H1 (cell line): ENCODE measurements at regions not wholly inside any gene's neighbourhood (a gene's known extent, or its start where the extent isn't known, plus 50 kb on each side); places are given as distances from the start of the nearest gene placed in this dataset.

ENCODE experiments used
- CTCF ChIP-seq, 3 experiments: IDR thresholded peaks; 1 replicate in 2 of 3; 2 replicates in 1 of 3; pipeline versions ENCODE4 v1.5.1 to v1.6.1; 2011; ENCODE audit warnings: low read length in 3 of 3, mild to moderate bottlenecking in 3 of 3, inconsistent platforms in 2 of 3, low read depth in 1 of 3, moderate library complexity in 1 of 3; ENCODE audit not compliant: insufficient read depth in 1 of 3; ENCODE audit errors: control extremely low read depth in 1 of 3
- EZH2 ChIP-seq: fragments of 200-600 bp; sonication (generic); IDR thresholded peaks from 2 replicates; pipeline ENCODE4 v1.7.1; 2012; ENCODE audit warnings: low read depth, mild to moderate bottlenecking, moderate library complexity, low read length, inconsistent platforms; ENCODE audit not compliant: severe bottlenecking
- FOSL1 ChIP-seq: IDR thresholded peaks from 2 replicates; pipeline ENCODE4 v1.6.1; 2011; ENCODE audit warnings: mild to moderate bottlenecking, low read depth, low read length, moderate library complexity; ENCODE audit not compliant: insufficient read depth
- GABPA ChIP-seq: IDR thresholded peaks from 2 replicates; pipeline ENCODE4 v1.6.1; 2011; ENCODE audit warnings: mild to moderate bottlenecking, low read length, moderate library complexity, borderline replicate concordance; ENCODE audit not compliant: insufficient read depth
- HDAC6 ChIP-seq: IDR thresholded peaks from one replicate; pipeline ENCODE4 v1.7.1; 2012; ENCODE audit warnings: low read depth, mild to moderate bottlenecking, inconsistent platforms, low read length, moderate library complexity
- MAX ChIP-seq: IDR thresholded peaks from 2 replicates; pipeline ENCODE4 v1.6.1; 2012; ENCODE audit warnings: inconsistent platforms
- POLR2AphosphoS5 ChIP-seq: IDR thresholded peaks from 2 replicates; pipeline ENCODE4 v1.6.1; 2011; ENCODE audit warnings: low read depth, low read length
- RNF2 ChIP-seq: fragments of 200-900, 300-1000 bp; sonication (generic); IDR thresholded peaks from 2 replicates; pipeline ENCODE4 v1.7.1; 2016; ENCODE audit warnings: borderline replicate concordance, low read depth, mild to moderate bottlenecking, antibody characterized with exemption, low read length; ENCODE audit not compliant: poor library complexity, severe bottlenecking; ENCODE audit errors: missing control alignments
- TAF1 ChIP-seq: IDR thresholded peaks from 2 replicates; pipeline ENCODE4 v1.6.1; 2011; ENCODE audit warnings: mild to moderate bottlenecking, low read depth, low read length
- ZNF274 ChIP-seq: IDR thresholded peaks from 2 replicates; pipeline ENCODE4 v1.7.0; 2012; ENCODE audit warnings: low read length, borderline replicate concordance; ENCODE audit errors: extremely low read depth

- TF ChIP-seq MAX (no peak), EZH2 (no peak), ZNF274 (no peak), CTCF (IDR thresholded peaks at IDR 0.05; ENCODE audit: control extremely low read depth in 1 of 3, insufficient read depth in 1 of 3, low read depth in 1 of 3, low read length in 3 of 3) (no peak), POLR2AphosphoS5 (no peak), HDAC6 (no peak), GABPA (no peak), FOSL1 (no peak), TAF1 (no peak), RNF2 (no peak)
These were observed 153.7 kb upstream of the NPVF start for GRCh38 chr7:25381818-25382589.
